ENCODE measurements at regions not wholly inside any gene's neighbourhood (a gene's known extent, or its start where the extent isn't known, plus 50 kb on each side); places are given as distances from the start of the nearest gene placed in this dataset.

- TF ChIP-seq SPI1 (IDR thresholded peaks at IDR 0.05; ENCODE audit: low read depth, low read length) (no peak), POU2F2 (IDR thresholded peaks at IDR 0.05; ENCODE audit: low read depth, low read length) (no peak), POLR2A (IDR thresholded peaks at IDR 0.05; ENCODE audit: low read depth, low read length) (no peak), PAX5 (IDR thresholded peaks at IDR 0.05; ENCODE audit: insufficient read depth, low read length, severe bottlenecking) (no peak)
- DNase-seq (ENCODE audit: insufficient read length, low spot score) (no peak), FAIRE-seq (no peak)
Measured at GRCh38 chr10:31190488-31190887, 128.5 kb upstream of the ZEB1 start.

GRCh38 chr10:31192475-31192874 lies 126.5 kb upstream of the ZEB1 start:
- DNase-seq (ENCODE audit: insufficient read length, low spot score) (no peak), FAIRE-seq (no peak)
- TF ChIP-seq POLR2A (IDR thresholded peaks at IDR 0.05; ENCODE audit: low read depth, low read length) (no peak), PAX5 (IDR thresholded peaks at IDR 0.05; ENCODE audit: insufficient read depth, low read length, severe bottlenecking) (no peak), POU2F2 (IDR thresholded peaks at IDR 0.05; ENCODE audit: low read depth, low read length) (no peak), POLR2AphosphoS5 (IDR thresholded peaks at IDR 0.05; ENCODE audit: low read depth, low read length) (no peak), SPI1 (IDR thresholded peaks at IDR 0.05; ENCODE audit: low read depth, low read length) (no peak), TAF1 (IDR thresholded peaks at IDR 0.05; ENCODE audit: low read depth, low read length) (no peak)

GRCh38 chr10:31194986-31195385 lies 124.0 kb upstream of the ZEB1 start:
- DNase-seq (ENCODE audit: insufficient read length, low spot score) (no peak), FAIRE-seq (no peak)
- TF ChIP-seq POLR2A (IDR thresholded peaks at IDR 0.05; ENCODE audit: low read depth, low read length): no peak
- no peak for TF ChIP-seq PAX5 (IDR thresholded peaks at IDR 0.05; ENCODE audit: insufficient read depth, low read length, severe bottlenecking)
- no peak for TF ChIP-seq POLR2AphosphoS5 (IDR thresholded peaks at IDR 0.05; ENCODE audit: low read depth, low read length)
- no peak for TF ChIP-seq POU2F2 (IDR thresholded peaks at IDR 0.05; ENCODE audit: low read depth, low read length)
- TF ChIP-seq TAF1 (IDR thresholded peaks at IDR 0.05; ENCODE audit: low read depth, low read length): no peak
- TF ChIP-seq SPI1 (IDR thresholded peaks at IDR 0.05; ENCODE audit: low read depth, low read length): no peak

GRCh38 chr10:31197886-31198285 lies 121.1 kb upstream of the ZEB1 start:
- DNase-seq (ENCODE audit: insufficient read length, low spot score): no peak
- no peak for FAIRE-seq

GRCh38 chr10:31204090-31204489 lies 114.9 kb upstream of the ZEB1 start:
- DNase-seq (ENCODE audit: insufficient read length, low spot score) (no peak), FAIRE-seq (no peak)
- TF ChIP-seq SPI1 (IDR thresholded peaks at IDR 0.05; ENCODE audit: low read depth, low read length) (no peak), TAF1 (IDR thresholded peaks at IDR 0.05; ENCODE audit: low read depth, low read length) (no peak), POLR2AphosphoS5 (IDR thresholded peaks at IDR 0.05; ENCODE audit: low read depth, low read length) (no peak), PAX5 (IDR thresholded peaks at IDR 0.05; ENCODE audit: insufficient read depth, low read length, severe bottlenecking) (no peak), POU2F2 (IDR thresholded peaks at IDR 0.05; ENCODE audit: low read depth, low read length) (no peak), POLR2A (IDR thresholded peaks at IDR 0.05; ENCODE audit: low read depth, low read length) (no peak)

More at GRCh38 chr10:31197886-31198285, 121.1 kb upstream of the ZEB1 start:
- TF ChIP-seq POLR2AphosphoS5 (IDR thresholded peaks at IDR 0.05; ENCODE audit: low read depth, low read length) (no peak), POLR2A (IDR thresholded peaks at IDR 0.05; ENCODE audit: low read depth, low read length) (no peak), SPI1 (IDR thresholded peaks at IDR 0.05; ENCODE audit: low read depth, low read length) (no peak), TAF1 (IDR thresholded peaks at IDR 0.05; ENCODE audit: low read depth, low read length) (no peak), PAX5 (IDR thresholded peaks at IDR 0.05; ENCODE audit: insufficient read depth, low read length, severe bottlenecking) (no peak)

GRCh38 chr10:31207636-31208035 lies 111.4 kb upstream of the ZEB1 start:
- FAIRE-seq: no peak
- DNase-seq (ENCODE audit: insufficient read length, low spot score): no peak
- TF ChIP-seq TAF1 (IDR thresholded peaks at IDR 0.05; ENCODE audit: low read depth, low read length) (no peak), POU2F2 (IDR thresholded peaks at IDR 0.05; ENCODE audit: low read depth, low read length) (no peak), POLR2A (IDR thresholded peaks at IDR 0.05; ENCODE audit: low read depth, low read length) (no peak), POLR2AphosphoS5 (IDR thresholded peaks at IDR 0.05; ENCODE audit: low read depth, low read length) (no peak), SPI1 (IDR thresholded peaks at IDR 0.05; ENCODE audit: low read depth, low read length) (no peak), PAX5 (IDR thresholded peaks at IDR 0.05; ENCODE audit: insufficient read depth, low read length, severe bottlenecking) (no peak)

GRCh38 chr10:31209478-31209877 lies 109.5 kb upstream of the ZEB1 start:
- TF ChIP-seq POLR2AphosphoS5 (IDR thresholded peaks at IDR 0.05; ENCODE audit: low read depth, low read length) (no peak), PAX5 (IDR thresholded peaks at IDR 0.05; ENCODE audit: insufficient read depth, low read length, severe bottlenecking) (no peak), POLR2A (IDR thresholded peaks at IDR 0.05; ENCODE audit: low read depth, low read length) (no peak), TAF1 (IDR thresholded peaks at IDR 0.05; ENCODE audit: low read depth, low read length) (no peak), SPI1 (IDR thresholded peaks at IDR 0.05; ENCODE audit: low read depth, low read length) (no peak), POU2F2 (IDR thresholded peaks at IDR 0.05; ENCODE audit: low read depth, low read length) (no peak)
- no peak for DNase-seq (ENCODE audit: insufficient read length, low spot score)
- FAIRE-seq: no peak

- no peak for DNase-seq (ENCODE audit: insufficient read length, low spot score)
- no peak for FAIRE-seq
- TF ChIP-seq TAF1 (IDR thresholded peaks at IDR 0.05; ENCODE audit: low read depth, low read length) (no peak), SPI1 (IDR thresholded peaks at IDR 0.05; ENCODE audit: low read depth, low read length) (no peak), POLR2A (IDR thresholded peaks at IDR 0.05; ENCODE audit: low read depth, low read length) (no peak), POLR2AphosphoS5 (IDR thresholded peaks at IDR 0.05; ENCODE audit: low read depth, low read length) (no peak), POU2F2 (IDR thresholded peaks at IDR 0.05; ENCODE audit: low read depth, low read length) (no peak), PAX5 (IDR thresholded peaks at IDR 0.05; ENCODE audit: insufficient read depth, low read length, severe bottlenecking) (no peak)
Measured at GRCh38 chr10:31210190-31210589, 108.8 kb upstream of the ZEB1 start.

GRCh38 chr10:31213959-31214358 lies 105.1 kb upstream of the ZEB1 start:
- FAIRE-seq (no peak), DNase-seq (ENCODE audit: insufficient read length, low spot score) (no peak)
- TF ChIP-seq POLR2A (IDR thresholded peaks at IDR 0.05; ENCODE audit: low read depth, low read length) (no peak), POLR2AphosphoS5 (IDR thresholded peaks at IDR 0.05; ENCODE audit: low read depth, low read length) (no peak), POU2F2 (IDR thresholded peaks at IDR 0.05; ENCODE audit: low read depth, low read length) (no peak), SPI1 (IDR thresholded peaks at IDR 0.05; ENCODE audit: low read depth, low read length) (no peak), PAX5 (IDR thresholded peaks at IDR 0.05; ENCODE audit: insufficient read depth, low read length, severe bottlenecking) (no peak), TAF1 (IDR thresholded peaks at IDR 0.05; ENCODE audit: low read depth, low read length) (no peak)

GRCh38 chr10:31215052-31215451 lies 104.0 kb upstream of the ZEB1 start:
- DNase-seq (ENCODE audit: insufficient read length, low spot score): no peak
- no peak for FAIRE-seq
- TF ChIP-seq SPI1 (IDR thresholded peaks at IDR 0.05; ENCODE audit: low read depth, low read length): peak; percentile 41
- no peak for TF ChIP-seq PAX5 (IDR thresholded peaks at IDR 0.05; ENCODE audit: insufficient read depth, low read length, severe bottlenecking)
